ENCODE measurements at regions not wholly inside any gene's neighbourhood (a gene's known extent, or its start where the extent isn't known, plus 50 kb on each side); places are given as distances from the start of the nearest gene placed in this dataset.

- TF ChIP-seq CTCF (IDR thresholded peaks at IDR 0.05) (no peak), POLR2A (IDR thresholded peaks at IDR 0.05) (no peak)
- 27% methylated on average over 1 of the region's 1 CpG for WGBS (ENCODE audit: insufficient coverage, low coverage, low lambda C conversion rate, missing lambda C conversion rate)
- Histone ChIP-seq H3K36me3 (no peaks in the 10 kb centered on the region), H3K27ac (no peak overlapping the region), H3K4me1 (no peaks in the 10 kb centered on the region), H3K4me3 (no peak overlapping the region), H3K9me3 (no peaks in the 10 kb centered on the region), H3K27me3 (no peaks in the 10 kb centered on the region)
- intact Hi-C loops (cut with DNase I), result no loop called here
- DNase-seq, result no peak
- no peak for ATAC-seq
Observed at GRCh38 chr14:34243001-34243400, 219.0 kb downstream of the SPTSSA start.

GRCh38 chr14:34241185-34241711, 220.8 kb downstream of the SPTSSA start:
- TF ChIP-seq POLR2A (IDR thresholded peaks at IDR 0.05) (no peak), CTCF (IDR thresholded peaks at IDR 0.05) (no peak)
- WGBS (ENCODE audit: insufficient coverage, low coverage, low lambda C conversion rate, missing lambda C conversion rate), result 45% methylated on average over 3 of the region's 3 CpGs
- no peaks in the 10 kb centered on the region for H3K4me1 ChIP-seq
- ATAC-seq (no peak), DNase-seq (no peak)
- H3K27ac ChIP-seq, result no peak overlapping the region
- no peaks in the 10 kb centered on the region for H3K36me3 ChIP-seq
- H3K9me3 ChIP-seq, result no peaks in the 10 kb centered on the region
- intact Hi-C loops (cut with DNase I), result no loop called here
- no peaks in the 10 kb centered on the region for H3K27me3 ChIP-seq
- no peak overlapping the region for H3K4me3 ChIP-seq

GRCh38 chr14:34238610-34239009, 223.4 kb downstream of the SPTSSA start:
- H3K4me3 ChIP-seq, result no peak overlapping the region
- no peak for ATAC-seq
- no peak overlapping the region for H3K27ac ChIP-seq
- 59% methylated on average over 6 of the region's 6 CpGs for WGBS (ENCODE audit: insufficient coverage, low coverage, low lambda C conversion rate, missing lambda C conversion rate)
- no peak for TF ChIP-seq CTCF (IDR thresholded peaks at IDR 0.05)
- no peak for TF ChIP-seq POLR2A (IDR thresholded peaks at IDR 0.05)
- no peaks in the 10 kb centered on the region for H3K36me3 ChIP-seq
- no peaks in the 10 kb centered on the region for H3K4me1 ChIP-seq
- intact Hi-C loops (cut with DNase I), result no loop called here
- no peak for DNase-seq
- H3K27me3 ChIP-seq, result no peaks in the 10 kb centered on the region
- H3K9me3 ChIP-seq, result no peaks in the 10 kb centered on the region

- H3K36me3 ChIP-seq, result no peaks in the 10 kb centered on the region
- intact Hi-C loops (cut with DNase I), result no loop called here
- TF ChIP-seq POLR2A (IDR thresholded peaks at IDR 0.05) (no peak), CTCF (IDR thresholded peaks at IDR 0.05) (no peak)
- H3K9me3 ChIP-seq, result no peaks in the 10 kb centered on the region
- H3K4me3 ChIP-seq, result no peak overlapping the region
- H3K27ac ChIP-seq, result no peak overlapping the region
- H3K4me1 ChIP-seq, result no peaks in the 10 kb centered on the region
- ATAC-seq (no peak), DNase-seq (no peak)
- H3K27me3 ChIP-seq, result no peaks in the 10 kb centered on the region
- 70% methylated on average over 2 of the region's 2 CpGs for WGBS (ENCODE audit: insufficient coverage, low coverage, low lambda C conversion rate, missing lambda C conversion rate)
Observed at GRCh38 chr14:34237677-34238076, 224.4 kb downstream of the SPTSSA start.

- WGBS (ENCODE audit: insufficient coverage, low coverage, low lambda C conversion rate, missing lambda C conversion rate), result 50% methylated on average over 1 of the region's 1 CpG
- Histone ChIP-seq H3K27me3 (no peaks in the 10 kb centered on the region), H3K4me3 (no peak overlapping the region), H3K36me3 (no peaks in the 10 kb centered on the region), H3K9me3 (no peaks in the 10 kb centered on the region), H3K4me1 (no peaks in the 10 kb centered on the region), H3K27ac (no peak overlapping the region)
- ATAC-seq, result no peak
- intact Hi-C loops (cut with DNase I), result no loop called here
- DNase-seq, result no peak
- TF ChIP-seq CTCF (IDR thresholded peaks at IDR 0.05), result no peak
- no peak for TF ChIP-seq POLR2A (IDR thresholded peaks at IDR 0.05)
Observed at GRCh38 chr14:34237081-34237480, 225.0 kb downstream of the SPTSSA start.

All from right lobe of liver (tissue), 6 donors.